Motor neuron (in vitro differentiated cells): ENCODE measurements at regions not wholly inside any gene's neighbourhood (a gene's known extent, or its start where the extent isn't known, plus 50 kb on each side); places are given as distances from the start of the nearest gene placed in this dataset.
"Not testable (repeated sequence)": the region's sequence is repeated elsewhere in the genome, so short reads cannot be mapped to it uniquely, and the experiment has no call there.

Source experiments
- ATAC-seq, 8 experiments: fragments of 200-7000 bp; cut with Tn5 transposase; replicated peaks in 6 of 8; 2 replicates each; pipeline ENCODE4 v1.8.0; 2021; ENCODE audit warnings: mild to moderate bottlenecking in 8 of 8, moderate library complexity in 8 of 8
- H3K27ac ChIP-seq, 2 donors: fragments of 250-450 bp; sonication (Bioruptor Pico); 2 replicates each; pipeline ENCODE4 v1.9.0; 2021; ENCODE audit warnings: antibody characterized with exemption in 2 of 2, mild to moderate bottlenecking in 2 of 2, moderate library complexity in 1 of 2
- H3K4me1 ChIP-seq, 2 donors: fragments of 250-450 bp; sonication (Bioruptor Pico); replicated peaks in 1 of 2; 2 replicates each; pipeline ENCODE4 v1.6.1; 2021; ENCODE audit warnings: antibody characterized with exemption in 2 of 2, mild to moderate bottlenecking in 2 of 2, moderate library complexity in 1 of 2
- H3K4me3 ChIP-seq, 5 donors: fragments of 250-450 bp; sonication (Bioruptor Pico); 2 replicates each; pipeline ENCODE4 v1.9.0; 2021; ENCODE audit warnings: antibody characterized with exemption in 5 of 5, mild to moderate bottlenecking in 5 of 5, moderate library complexity in 4 of 5
- WGBS, 10 experiments: fragments of 450-650 bp; shearing (Covaris generic); methylation state at CpG; one replicate each; pipeline ENCODE4 v1.0.0; 2022; 5-methylcytosine and 5-hydroxymethylcytosine counted together
- in situ Hi-C, 9 experiments: fragments of 400-800 bp; cut with MboI; loops; one replicate each; pipeline ENCODE4 v1.15.0; 2021; ENCODE audit warnings: low sequenced_read_pairs in 9 of 9, low pct_unique_long_range_greater_than_20kb in 2 of 9; ENCODE audit not compliant: unreplicated experiment in 9 of 9

- Histone ChIP-seq H3K4me1 (no peaks in the 10 kb centered on the region), H3K4me3 (no peak overlapping the region), H3K27ac (no peak overlapping the region)
- 0 to 100% (median 7%) methylated on average over 1 to 4 of the region's 4 CpGs; no CpG with 5 or more reads in 4 of the 10 experiments for WGBS, 10 experiments
- in situ Hi-C loops = loop anchor here in 1 of 9 experiments (25.0 kb wide), 1 partner anchor 396 kb away; no protein-coding TSS in a partner anchor
- ATAC-seq = no peak
Measured at GRCh38 chr14:57057803-57058202, 210.9 kb downstream of the EXOC5 start.

- not testable (repeated sequence) for H3K4me1 ChIP-seq, H3K27ac ChIP-seq, H3K4me3 ChIP-seq, ATAC-seq
- in situ Hi-C loops = loop anchor here in 1 of 9 experiments (25.0 kb wide), 1 partner anchor 394 kb away; no protein-coding TSS in a partner anchor
- no CpG with 5 or more reads among the region's 24 CpGs for WGBS, 10 experiments
Measured at GRCh38 chr14:57056522-57056921, 212.2 kb downstream of the EXOC5 start.

- no peak for ATAC-seq
Measured at GRCh38 chr14:57052705-57053302, 215.9 kb downstream of the EXOC5 start.

GRCh38 chr14:57051633-57052032 is 217.1 kb downstream of the EXOC5 start:
- Histone ChIP-seq H3K4me3 (no peak overlapping the region), H3K27ac (no peak overlapping the region), H3K4me1 (no peaks in the 10 kb centered on the region)
- no peak for ATAC-seq
- 7 to 100% (median 74%) methylated on average over 2 to 6 of the region's 7 CpGs; no CpG with 5 or more reads in 1 of the 10 experiments for WGBS, 10 experiments
- in situ Hi-C loops = loop anchor here in 1 of 9 experiments (25.0 kb wide), 1 partner anchor 389 kb away; no protein-coding TSS in a partner anchor

More at GRCh38 chr14:57052705-57053302, 215.9 kb downstream of the EXOC5 start:
- 0 to 100% (median 70%) methylated on average over 1 to 3 of the region's 3 CpGs for WGBS, 10 experiments
- in situ Hi-C loops = loop anchor here in 1 of 9 experiments (25.0 kb wide), 1 partner anchor 391 kb away; no protein-coding TSS in a partner anchor
- Histone ChIP-seq H3K4me3 (no peak overlapping the region), H3K27ac (no peak overlapping the region), H3K4me1 (no peaks in the 10 kb centered on the region)

GRCh38 chr14:57049848-57050247 is 218.9 kb downstream of the EXOC5 start:
- no peak for ATAC-seq
- H3K4me3 ChIP-seq = no peak overlapping the region
- WGBS, 10 experiments = 0 to 83% (median 57%) methylated on average over 1 of the region's 1 CpG; no CpG with 5 or more reads in 7 of the 10 experiments

GRCh38 chr14:57046175-57046574 is 222.5 kb downstream of the EXOC5 start:
- Histone ChIP-seq H3K27ac (no peak overlapping the region), H3K4me1 (no peaks in the 10 kb centered on the region), H3K4me3 (no peak overlapping the region)
- WGBS, 10 experiments = 0 to 88% (median 45%) methylated on average over 1 to 4 of the region's 4 CpGs; no CpG with 5 or more reads in 4 of the 10 experiments
- no peak for ATAC-seq
- in situ Hi-C loops = no loop called here

More at GRCh38 chr14:57049848-57050247, 218.9 kb downstream of the EXOC5 start:
- no peaks in the 10 kb centered on the region for H3K4me1 ChIP-seq
- in situ Hi-C loops = loop anchor here in 1 of 9 experiments (25.0 kb wide), 1 partner anchor 388 kb away; no protein-coding TSS in a partner anchor
- H3K27ac ChIP-seq = no peak overlapping the region

GRCh38 chr14:57044101-57044973 is 224.4 kb downstream of the EXOC5 start:
- H3K4me3 ChIP-seq, in situ Hi-C loops, ATAC-seq, H3K4me1 ChIP-seq, H3K27ac ChIP-seq: not testable (repeated sequence)
- 60 to 100% (median 75%) methylated on average over 1 to 2 of the region's 5 CpGs; no CpG with 5 or more reads in 6 of the 10 experiments for WGBS, 10 experiments

- ATAC-seq = no peak
- WGBS, 10 experiments = 0 to 100% (median 71%) methylated on average over 1 of the region's 1 CpG
- in situ Hi-C loops = no loop called here
- Histone ChIP-seq H3K27ac (no peak overlapping the region), H3K4me3 (no peak overlapping the region), H3K4me1 (no peaks in the 10 kb centered on the region)
Measured at GRCh38 chr14:57038689-57039088, 228.4 kb upstream of the OTX2 start.

- no peak overlapping the region for H3K4me3 ChIP-seq
- no peak for ATAC-seq
- H3K27ac ChIP-seq = no peak overlapping the region
- in situ Hi-C loops = no loop called here
- H3K4me1 ChIP-seq = no peaks in the 10 kb centered on the region
- 0 to 100% (median 56%) methylated on average over 1 of the region's 1 CpG; no CpG with 5 or more reads in 2 of the 10 experiments for WGBS, 10 experiments
Measured at GRCh38 chr14:57031474-57031873, 221.2 kb upstream of the OTX2 start.

GRCh38 chr14:57029620-57030253 is 219.5 kb upstream of the OTX2 start:
- H3K4me1 ChIP-seq = no peaks in the 10 kb centered on the region
- H3K4me3 ChIP-seq = no peak overlapping the region
- H3K27ac ChIP-seq = no peak overlapping the region
- ATAC-seq = no peak
- 0 to 54% (median 17%) methylated on average over 1 to 2 of the region's 2 CpGs; no CpG with 5 or more reads in 2 of the 10 experiments for WGBS, 10 experiments
- in situ Hi-C loops = no loop called here

- ATAC-seq = no peak
- Histone ChIP-seq H3K4me3 (no peak overlapping the region), H3K4me1 (no peaks in the 10 kb centered on the region), H3K27ac (no peak overlapping the region)
- in situ Hi-C loops = no loop called here
Measured at GRCh38 chr14:57025456-57025855, 215.2 kb upstream of the OTX2 start.

- in situ Hi-C loops = no loop called here
- ATAC-seq = no peak
- WGBS, 10 experiments = 0 to 100% (median 73%) methylated on average over 2 to 6 of the region's 6 CpGs
- no peak overlapping the region for H3K4me3 ChIP-seq
- no peaks in the 10 kb centered on the region for H3K4me1 ChIP-seq
- H3K27ac ChIP-seq = no peak overlapping the region
Measured at GRCh38 chr14:57022608-57023007, 212.3 kb upstream of the OTX2 start.

- in situ Hi-C loops = no loop called here
- no peak overlapping the region for H3K4me3 ChIP-seq
- 0 to 88% (median 71%) methylated on average over 1 of the region's 1 CpG; no CpG with 5 or more reads in 3 of the 10 experiments for WGBS, 10 experiments
- no peaks in the 10 kb centered on the region for H3K4me1 ChIP-seq
- ATAC-seq = peak in 3 of 8 experiments; percentile 27 to 58 (median 53)
- H3K27ac ChIP-seq = no peak overlapping the region
Measured at GRCh38 chr14:57018065-57018464, 207.8 kb upstream of the OTX2 start.
